ELR (cell line): ENCODE measurements at regions not wholly inside any gene's neighbourhood (a gene's known extent, or its start where the extent isn't known, plus 50 kb on each side); places are given as distances from the start of the nearest gene placed in this dataset.
"Not testable (repeated sequence)": the region's sequence is repeated elsewhere in the genome, so short reads cannot be mapped to it uniquely, and the experiment has no call there.

Experiments
- DNase-seq: peaks from one replicate; pipeline ENCODE4 v3.0.0-alpha.2; 2015; ENCODE audit warnings: low read depth

DNA sequence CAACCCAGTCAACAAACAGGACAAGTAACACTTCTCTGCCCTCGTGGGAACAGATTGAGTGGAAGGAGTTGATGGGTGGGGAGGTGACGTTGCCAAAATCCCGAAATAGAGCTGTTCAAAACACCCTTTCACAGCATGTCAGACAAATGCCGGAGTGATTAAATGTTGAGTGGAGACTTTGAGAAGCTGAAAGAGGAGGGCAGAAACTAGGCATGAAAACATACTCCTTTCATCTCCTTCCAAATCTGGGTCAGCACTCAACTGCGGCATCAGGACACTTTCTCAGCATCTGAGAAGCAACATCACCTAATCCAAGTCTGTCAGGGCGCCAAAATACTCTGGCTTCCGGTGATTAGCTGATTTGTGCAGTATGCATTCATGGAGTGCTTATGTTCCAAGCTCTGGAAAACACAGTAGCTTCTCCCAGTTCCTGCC lies 51.5 kb upstream of the MRI1 start:
- DNase-seq, result no peak

DNA sequence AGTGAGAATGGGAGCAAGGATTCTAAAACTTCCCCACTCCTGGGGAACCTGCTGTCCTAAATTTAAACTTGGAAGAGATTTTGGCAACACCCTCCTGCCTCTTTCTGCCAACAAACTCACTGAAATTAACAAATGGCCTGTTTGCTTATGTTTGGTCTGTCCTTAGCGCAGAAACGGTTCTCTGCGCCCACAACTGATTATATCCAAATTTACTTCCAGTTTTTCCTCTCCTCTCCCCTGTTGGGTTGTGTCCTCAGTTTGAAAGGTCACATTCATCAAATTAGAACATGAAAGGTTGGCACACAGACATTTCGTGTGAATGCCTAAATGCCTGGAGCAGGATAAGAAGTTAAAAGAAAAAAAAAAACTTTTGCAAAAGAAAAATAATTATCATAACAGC lies 56.4 kb upstream of the MRI1 start:
- no peak for DNase-seq

DNA sequence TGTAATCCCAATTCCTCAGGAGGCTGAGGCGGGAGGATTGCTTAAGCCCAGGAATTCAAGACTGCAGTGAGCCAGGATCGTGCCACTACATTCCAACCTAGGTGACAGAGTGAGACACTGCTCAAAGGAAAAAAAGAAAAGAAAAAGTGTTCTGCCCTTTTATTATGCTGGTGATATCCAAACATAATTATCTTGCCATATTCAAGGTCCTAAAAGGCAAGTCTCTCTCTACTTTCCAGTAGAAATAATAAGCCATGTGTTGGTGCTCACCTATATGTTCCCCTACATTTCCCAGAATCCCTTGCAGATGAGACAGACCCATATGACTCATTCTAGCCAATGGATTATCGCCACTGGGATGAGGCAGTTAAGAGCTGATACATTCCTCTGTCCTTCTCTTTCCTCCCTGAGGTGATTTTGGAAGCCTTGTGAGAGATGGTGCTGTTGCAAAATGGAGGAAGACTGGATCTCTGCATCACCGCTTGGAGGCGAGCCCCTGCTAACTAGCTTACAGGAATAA lies 58.3 kb upstream of the MRI1 start:
- DNase-seq, result peak; percentile 38

DNA sequence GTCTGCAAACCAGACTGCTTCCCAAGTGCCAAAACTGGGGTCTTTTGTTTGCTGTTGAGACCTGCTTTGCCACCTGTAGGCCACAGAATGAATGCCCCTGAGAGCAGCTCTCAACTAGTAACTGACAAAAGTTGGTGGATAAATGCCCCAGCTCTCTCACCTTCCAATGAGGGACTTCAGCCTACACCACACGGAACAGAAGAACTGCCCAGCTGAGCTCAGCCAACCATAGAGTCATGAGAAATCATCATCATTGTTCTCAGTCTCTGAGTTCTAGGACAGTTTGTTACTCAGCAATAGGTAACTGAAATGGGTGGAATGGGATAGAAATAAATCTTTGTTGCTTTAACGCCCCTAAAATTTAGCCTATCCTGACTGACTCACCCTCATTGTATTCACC lies 59.1 kb upstream of the MRI1 start:
- DNase-seq, result no peak

DNA sequence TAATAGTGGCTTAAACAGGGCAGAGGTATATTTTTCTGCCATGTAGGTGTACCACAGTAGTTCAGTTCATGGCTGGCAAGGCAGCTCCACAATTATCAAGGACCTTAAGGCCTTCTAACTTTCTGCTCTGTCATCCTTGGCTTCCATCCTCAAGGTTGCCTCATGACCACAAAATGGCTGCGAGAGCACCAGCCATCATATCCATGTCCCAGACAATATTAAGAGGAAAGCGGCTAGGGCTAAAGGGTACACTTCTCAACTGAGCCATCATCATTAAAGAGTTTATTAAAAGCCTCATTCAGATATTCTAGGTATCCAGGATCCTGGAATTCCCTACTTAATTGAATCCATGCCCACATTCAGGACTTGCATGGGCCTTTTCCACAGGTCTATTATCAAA lies 62.7 kb upstream of the MRI1 start:
- no peak for DNase-seq

DNA sequence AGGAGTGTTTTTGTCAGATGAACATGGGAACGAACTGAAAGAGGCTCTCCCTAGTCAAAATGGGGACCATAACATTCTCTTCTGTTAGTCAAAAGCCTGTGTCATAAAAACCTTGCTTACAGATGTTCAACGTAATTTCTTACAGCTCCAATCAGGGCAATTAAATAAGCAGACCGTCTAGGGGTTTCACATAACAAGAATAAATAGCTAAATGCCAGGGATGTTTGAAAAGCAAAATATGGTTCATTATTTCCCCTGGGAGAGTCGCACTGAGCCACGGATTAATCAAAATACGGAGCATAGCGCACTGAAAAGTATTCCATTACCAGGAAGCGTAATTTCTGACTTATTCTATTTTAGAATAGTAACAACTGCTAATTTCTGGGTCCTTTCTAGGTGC lies 63.7 kb upstream of the MRI1 start:
- DNase-seq, result no peak

DNA sequence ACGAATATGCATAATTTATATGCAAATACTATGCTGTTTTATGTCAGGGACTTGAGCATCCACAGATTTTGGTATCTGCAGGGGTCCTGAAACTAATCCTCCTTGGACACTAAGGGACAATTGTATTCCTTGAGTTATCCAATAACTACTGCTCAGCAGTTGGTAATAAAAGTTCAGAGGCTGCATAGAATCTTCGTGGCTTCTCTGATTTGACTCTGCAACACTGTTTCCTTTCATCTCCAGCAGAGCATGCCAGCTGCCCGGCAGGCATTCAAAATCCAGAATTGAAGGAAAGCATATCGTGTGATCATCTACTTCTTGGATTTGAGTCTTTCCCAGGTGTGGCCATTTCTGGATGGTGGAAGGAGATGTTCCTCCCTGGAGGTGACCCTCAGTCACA lies 64.5 kb upstream of the MRI1 start:
- no peak for DNase-seq

DNA sequence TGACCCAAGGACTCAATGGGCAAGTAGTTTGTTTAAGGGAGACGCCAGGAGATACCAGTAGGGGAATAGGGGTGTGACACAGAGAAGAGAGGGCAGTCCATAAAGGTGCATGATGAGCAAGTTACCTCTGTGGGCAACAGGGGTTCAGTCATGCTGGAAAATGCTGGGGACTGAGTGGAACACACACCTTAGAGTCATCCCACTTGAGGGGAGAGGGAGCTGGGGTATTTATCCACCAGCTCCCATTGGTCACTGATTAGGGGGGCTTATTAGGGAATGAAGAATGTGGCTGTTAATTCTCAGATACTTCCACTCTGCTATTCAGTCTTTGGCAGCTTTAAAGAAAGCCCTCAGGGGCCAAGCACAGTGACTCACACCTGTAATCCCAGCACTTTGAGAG lies 67.5 kb upstream of the MRI1 start:
- no peak for DNase-seq

DNA sequence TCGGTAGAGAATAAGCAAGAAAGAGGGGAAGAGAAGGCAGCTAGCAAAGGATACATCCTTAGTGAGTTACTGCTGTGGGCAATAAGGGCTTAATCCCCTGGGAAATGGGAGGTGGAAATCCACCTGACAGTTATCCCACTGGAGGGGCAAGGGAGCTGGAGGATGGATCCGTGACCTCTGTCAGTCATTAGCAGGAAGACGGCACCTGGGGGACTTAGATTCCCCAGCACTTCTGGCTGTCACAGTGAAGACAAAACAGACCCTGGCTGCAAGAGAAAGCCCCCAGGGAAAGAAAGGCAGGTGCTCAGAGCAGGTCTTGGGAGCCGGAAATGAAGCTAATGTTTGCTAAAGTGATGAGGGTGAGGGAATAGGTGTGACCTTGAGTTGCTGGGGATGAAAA lies 70.4 kb upstream of the MRI1 start:
- no peak for DNase-seq

DNA sequence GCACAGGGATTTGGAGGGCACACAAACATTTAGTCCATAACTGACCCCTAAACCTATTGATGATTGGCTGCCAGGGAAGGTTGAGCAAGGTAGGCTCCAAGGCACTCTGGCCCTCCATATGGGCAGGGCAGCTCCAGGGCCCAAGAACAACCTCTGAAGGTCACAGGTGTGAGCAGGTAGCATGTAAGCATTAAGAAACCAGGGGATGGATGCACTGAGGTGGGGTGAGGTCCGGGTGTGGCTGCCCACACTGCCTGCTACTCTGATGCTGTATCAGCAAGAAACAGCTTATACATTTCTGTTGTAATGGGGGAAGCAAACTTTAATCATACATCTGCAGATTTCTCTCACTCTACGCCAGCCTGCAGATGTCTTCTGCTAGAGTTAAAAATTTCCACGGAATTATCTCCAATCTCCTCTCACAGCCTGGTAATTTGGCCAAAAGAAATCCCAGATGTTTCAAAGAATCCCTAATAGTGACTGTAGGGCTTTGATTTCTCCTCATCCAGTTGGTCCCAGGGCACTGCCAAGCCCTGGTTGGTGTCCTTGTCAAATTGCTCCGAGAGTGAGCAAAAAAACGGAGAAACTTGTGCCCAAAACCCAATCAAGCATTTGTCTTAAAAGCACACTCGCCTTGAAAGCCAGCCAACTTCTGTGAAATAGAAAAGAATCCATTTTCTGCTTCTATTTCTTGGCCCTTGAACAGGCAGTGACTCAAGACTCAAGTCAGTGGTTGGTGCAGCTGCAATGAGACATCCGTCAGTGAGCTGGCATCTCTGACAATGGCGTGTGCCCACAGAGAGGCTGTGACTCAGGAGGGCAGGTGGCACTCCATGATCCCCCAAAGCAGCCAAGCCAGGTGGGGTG lies 72.5 kb upstream of the MRI1 start:
- peak; percentile 72 for DNase-seq

DNA sequence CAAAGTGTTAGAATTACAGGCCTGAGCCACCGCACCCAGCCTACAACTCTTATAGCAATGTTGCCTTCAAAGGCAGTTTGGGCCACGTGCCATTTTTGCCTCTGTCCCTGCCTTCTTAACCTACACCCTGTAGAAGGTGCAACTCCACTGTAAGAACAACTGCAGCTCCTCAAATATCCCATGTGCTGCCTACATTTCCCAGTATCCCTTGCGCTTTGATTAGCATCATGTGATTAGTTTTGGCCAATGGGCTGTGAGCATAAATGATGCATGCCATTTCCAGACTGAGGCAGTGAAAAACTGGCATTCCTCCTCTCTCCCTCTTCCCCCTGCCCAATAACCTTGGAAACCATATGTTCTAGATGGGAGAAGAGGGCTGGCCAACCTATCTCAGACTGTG lies 75.2 kb upstream of the MRI1 start:
- peak; percentile 61 for DNase-seq

DNA sequence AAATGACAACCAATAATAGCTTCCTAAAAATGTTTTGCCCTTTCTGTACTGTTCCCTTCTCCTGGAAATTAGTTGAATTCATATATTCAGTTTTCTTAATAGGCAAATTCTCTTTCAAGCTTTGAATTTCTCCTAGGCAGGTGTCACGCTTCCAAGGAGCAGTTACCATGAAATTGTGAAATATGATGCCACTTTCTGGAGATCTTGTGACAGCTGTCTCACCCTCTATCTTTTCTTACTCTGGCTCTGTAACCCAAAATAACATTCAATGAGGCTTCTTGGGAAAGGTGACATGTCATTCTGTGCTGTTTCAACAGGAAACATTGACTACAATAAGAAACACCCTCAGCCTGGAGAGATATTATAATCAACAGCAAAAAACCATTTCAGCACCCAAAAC lies 80.3 kb upstream of the MRI1 start:
- no peak for DNase-seq

DNA sequence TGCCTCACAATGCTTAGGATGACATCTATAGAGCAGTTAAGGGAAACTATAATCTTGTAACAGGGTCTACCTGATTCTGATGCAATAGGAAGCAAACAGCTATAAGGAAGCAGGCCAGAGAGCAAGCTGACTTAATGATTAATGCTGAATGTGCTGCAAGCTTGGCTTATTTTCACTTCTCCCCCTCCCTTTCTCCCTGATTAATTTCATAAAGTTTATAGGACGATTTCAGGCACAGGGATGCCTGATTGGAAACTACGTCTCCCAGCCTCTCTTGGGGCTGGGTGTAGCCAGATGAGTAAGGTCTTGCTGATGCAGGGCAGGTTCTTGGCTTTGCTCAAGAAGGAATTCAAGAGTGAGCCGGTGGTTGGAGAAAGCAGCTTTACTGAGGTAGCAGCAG lies 82.8 kb upstream of the MRI1 start:
- no peak for DNase-seq

DNA sequence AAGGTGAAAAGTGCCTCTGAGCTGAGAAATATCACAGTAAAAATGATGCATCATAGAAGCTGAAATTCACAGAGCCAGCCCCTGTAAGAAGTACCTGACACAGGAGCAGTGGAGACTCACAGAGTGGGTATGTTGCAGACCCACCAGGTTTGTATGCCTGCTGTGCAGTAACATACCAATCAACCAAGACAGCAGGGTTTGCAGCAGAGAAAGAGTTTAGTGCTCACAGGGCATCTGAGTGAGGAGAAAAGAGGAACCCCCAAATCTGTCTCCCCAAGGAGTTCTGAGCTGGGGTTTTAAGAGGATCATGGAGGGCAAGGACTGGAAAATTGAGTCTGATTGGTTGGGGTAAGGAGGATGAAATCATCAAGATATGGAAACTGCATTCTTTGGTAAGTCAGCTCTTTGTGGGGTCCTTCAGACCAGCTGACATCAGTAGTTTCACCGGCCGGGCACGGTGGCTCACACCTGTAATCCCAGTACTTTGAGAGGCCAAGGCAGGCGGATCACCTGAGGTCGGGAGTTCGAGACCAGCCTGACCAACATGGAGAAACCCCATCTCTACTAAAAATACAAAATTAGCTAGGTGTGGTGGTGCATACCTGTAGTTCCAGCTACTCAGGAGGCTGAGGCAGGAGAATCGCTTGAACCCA lies 83.5 kb upstream of the MRI1 start:
- not testable (repeated sequence) for DNase-seq

DNA sequence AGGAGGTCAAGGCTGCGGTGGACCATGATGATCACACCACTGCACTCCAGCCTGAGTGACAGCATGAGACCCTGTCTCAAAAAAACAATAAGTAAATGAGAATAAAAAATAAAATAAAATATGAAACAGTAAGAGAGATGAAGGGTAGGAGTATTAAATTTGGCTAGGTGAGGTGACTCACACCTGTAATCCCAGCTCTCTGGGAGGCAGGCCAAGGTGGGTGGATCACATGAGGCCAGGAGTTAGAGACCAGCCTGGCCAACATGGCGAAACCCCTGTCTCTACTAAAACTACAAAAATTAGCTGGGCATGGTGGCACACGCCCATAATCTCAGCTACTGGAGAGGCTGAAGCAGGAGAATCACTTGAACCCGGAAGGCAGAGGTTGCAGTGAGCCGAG lies 87.4 kb upstream of the MRI1 start:
- DNase-seq, result not testable (repeated sequence)

DNA sequence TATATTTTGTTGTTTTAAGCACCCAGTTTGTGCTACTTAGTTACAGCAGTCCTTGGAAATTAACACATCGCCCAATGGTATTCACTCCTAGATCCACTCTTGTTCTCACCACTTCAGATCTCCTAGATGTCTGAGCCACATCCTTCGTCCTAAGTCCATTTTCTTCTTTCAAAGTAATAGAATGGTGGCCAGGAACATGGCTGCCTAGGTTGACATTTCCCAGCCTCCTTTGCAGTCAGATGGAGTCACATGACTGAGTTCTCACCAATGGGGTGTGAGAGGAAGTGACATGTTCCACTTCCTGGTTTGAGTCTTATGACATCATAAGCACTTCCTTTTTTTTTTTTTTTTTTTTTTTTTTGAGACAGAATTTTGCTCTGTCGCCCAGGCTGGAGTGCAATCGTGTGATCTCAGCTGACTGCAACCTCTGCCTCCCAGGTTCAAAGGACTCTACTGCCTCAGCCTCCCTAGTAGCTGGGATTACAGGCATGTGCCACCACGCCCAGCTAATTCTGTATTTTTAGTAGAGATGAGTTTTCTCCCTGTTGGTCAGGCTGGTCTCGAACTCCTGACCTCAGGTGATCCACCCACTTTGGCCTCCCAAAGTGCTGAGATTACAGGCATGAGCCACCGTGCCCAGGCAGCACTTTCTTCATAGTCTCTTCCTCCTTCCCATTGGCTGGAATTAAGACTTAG lies 91.7 kb upstream of the MRI1 start:
- peak; percentile 49 for DNase-seq

DNA sequence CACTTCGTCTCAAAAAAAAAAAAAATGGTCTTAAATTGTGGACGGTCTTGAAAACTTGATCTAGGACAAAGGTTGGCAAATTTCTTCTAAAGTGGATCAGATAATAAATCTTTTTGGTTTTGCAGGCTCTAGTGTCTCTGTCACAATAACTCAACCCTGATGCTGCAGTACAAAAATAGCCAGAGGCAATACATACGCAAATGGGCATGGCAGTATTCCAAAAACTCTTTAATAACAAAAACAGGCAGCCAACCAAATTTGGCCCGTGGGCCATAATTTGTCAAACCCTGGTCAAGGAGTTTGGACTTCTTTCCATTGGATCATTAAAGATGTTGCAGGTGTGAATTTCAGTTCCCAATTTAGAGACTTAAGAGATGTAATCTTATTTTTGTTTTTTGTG lies 93.5 kb upstream of the MRI1 start:
- DNase-seq, result no peak

DNA sequence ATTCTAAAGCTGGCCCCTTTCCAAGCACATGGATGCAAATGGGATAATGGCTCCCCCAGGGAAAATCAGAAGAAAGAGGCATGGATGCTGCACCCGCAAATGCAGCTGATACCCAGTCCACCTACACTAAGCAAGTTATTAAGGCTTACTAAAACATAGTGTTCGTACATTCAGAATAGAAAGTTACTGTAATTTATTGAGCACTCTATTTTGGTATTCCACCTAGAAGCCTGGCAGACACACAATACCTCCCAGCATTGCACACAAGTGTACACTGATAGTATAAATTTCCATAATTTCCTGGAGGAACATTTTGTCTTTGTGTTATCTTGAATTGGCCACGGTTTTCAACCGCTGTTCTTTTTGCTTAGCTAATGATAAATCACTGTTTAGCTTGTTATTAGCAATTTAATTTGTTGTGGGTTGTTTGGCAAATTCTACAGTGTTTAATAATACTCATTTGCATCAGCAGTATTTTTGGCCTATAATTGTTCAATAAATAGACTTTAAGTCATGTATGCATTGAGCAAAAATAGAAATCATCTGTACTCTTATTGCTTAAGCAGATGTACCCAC lies 94.5 kb upstream of the MRI1 start:
- no peak for DNase-seq

DNA sequence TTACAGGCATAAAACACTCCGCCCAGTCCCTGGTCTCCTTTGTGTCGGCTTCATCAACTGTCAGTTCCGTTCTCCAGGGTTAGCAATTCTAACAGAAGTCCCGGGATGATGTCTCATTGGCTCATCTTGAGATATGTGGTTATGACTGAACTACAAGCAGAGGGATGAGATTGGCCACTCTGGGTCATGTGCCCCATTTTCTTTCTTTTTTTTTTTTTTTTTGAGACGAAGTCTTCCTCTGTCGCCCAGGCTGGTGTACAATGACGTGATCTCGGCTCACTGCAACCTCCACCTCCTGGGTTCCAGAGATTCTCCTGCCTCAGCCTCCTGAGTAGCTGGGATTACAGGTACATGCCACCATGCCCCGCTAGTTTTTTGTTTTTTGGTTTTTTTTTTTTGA lies 95.4 kb upstream of the MRI1 start:
- DNase-seq, result no peak

DNA sequence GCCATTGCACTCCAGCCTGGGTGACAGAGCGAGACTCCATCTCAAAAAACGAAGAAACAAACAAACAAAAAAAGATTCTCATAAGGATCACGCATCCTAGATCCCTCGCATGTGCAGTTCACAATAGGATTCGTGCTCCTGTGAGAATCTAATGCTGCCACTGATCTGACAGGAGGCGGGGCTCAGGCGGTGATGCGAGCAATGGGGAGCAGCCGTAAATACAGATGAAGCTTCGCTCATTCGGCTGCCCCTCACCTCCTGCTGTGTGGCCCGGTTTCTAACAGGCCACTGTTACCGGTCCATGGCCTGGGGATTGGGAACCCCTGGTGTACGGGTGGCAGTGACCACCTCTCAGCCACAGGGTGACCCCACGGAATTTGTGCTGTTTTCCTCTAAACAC lies 98.2 kb upstream of the MRI1 start:
- no peak for DNase-seq

DNA sequence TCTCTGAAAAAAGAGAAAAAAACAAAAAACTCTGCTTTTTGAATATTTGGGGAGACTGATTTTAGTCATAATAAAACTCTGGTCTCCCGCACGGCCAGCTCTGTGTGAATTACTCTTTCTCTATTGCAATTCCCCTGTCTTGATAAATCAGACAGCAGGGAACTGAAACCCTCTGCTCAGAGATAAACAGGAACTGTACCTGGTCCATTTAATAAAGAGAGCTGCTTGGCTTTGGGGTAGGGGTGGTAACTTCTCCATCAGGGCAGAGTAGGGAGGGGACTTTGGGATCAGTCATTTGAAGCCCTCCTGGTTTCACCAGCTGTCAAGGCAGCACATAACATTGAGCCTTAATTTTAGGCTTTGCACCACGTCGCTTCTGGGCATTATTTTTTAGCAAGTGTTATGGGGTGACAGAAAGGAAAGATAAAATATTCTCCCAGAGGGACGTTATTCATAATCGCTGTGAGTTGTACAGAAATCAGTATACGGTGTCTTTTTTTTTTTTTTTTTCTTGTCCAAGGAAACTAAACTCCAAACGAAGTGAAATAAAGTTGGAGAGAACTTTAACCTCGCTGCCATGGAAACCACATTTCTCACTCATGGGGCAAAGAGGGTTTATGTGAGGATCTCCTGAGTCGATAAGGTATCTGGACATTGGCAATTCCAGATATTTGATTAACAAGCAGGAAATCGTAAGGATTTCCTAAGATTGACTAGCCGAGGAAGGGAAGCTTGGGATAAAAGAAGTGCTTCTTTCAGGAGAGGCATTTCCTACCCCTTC lies 99.0 kb upstream of the MRI1 start:
- no peak for DNase-seq
